Esophagus squamous epithelium (tissue), 5 donors: ENCODE measurements at regions not wholly inside any gene's neighbourhood (a gene's known extent, or its start where the extent isn't known, plus 50 kb on each side); places are given as distances from the start of the nearest gene placed in this dataset.

Experiments
- DNase-seq: peaks from one replicate; lab custom pipeline; 2025; lab: John Stamatoyannopoulos, UW
- H3K27ac ChIP-seq, 4 donors: fragments of 200-600 bp; sonication (generic); one replicate each; pipeline ENCODE4 v1.5.1; 2016 to 2019; ENCODE audit warnings: mild to moderate bottlenecking in 1 of 4
- H3K27me3 ChIP-seq, 4 donors: fragments of 200-600 bp; sonication (generic); 1 replicate in 3 of 4; 2 replicates in 1 of 4; pipeline versions ENCODE4 v1.5.1 to v1.6.0; 2017 to 2021; ENCODE audit warnings: antibody characterized with exemption in 1 of 4
- H3K36me3 ChIP-seq, 3 donors: fragments of 200-600 bp; sonication (generic); one replicate each; pipeline ENCODE4 v1.5.1; 2016 to 2019
- H3K4me1 ChIP-seq, 3 donors: fragments of 200-600 bp; sonication (generic); one replicate each; pipeline ENCODE4 v1.5.1; 2017 to 2019
- H3K4me3 ChIP-seq, 4 donors: fragments of 200-600 bp; sonication (generic); 1 replicate in 3 of 4; 2 replicates in 1 of 4; pipeline ENCODE4 v1.5.1; 2016 to 2019; ENCODE audit warnings: mild to moderate bottlenecking in 2 of 4, moderate library complexity in 1 of 4
- H3K9me3 ChIP-seq, 3 donors: fragments of 200-600 bp; sonication (generic); one replicate each; pipeline ENCODE4 v1.5.1; 2016 to 2019
- CTCF ChIP-seq, 6 experiments: fragments of 450-650 bp in 4 of 6; fragments of 200-600 bp in 2 of 6; sonication (generic) in 2 of 6; IDR thresholded peaks; one replicate each; pipeline ENCODE4 v1.5.1; 2016 to 2019; ENCODE audit warnings: antibody characterized with exemption in 6 of 6, mild to moderate bottlenecking in 4 of 6, moderate library complexity in 4 of 6
- POLR2A ChIP-seq, 4 donors: fragments of 450-650 bp; IDR thresholded peaks; one replicate each; pipeline ENCODE4 v1.6.1; 2017; ENCODE audit warnings: antibody characterized with exemption in 4 of 4, mild to moderate bottlenecking in 4 of 4, moderate library complexity in 3 of 4
- WGBS, 2 donors: methylation state at CpG; one replicate each; pipeline ENCODE4 v1.1.5; 2018; 5-methylcytosine and 5-hydroxymethylcytosine counted together
- intact Hi-C: fragments of 100-400 bp; cut with DNase I; formaldehyde crosslinking; loops from one replicate; pipeline ENCODE4 v1.15.0; 2022
- donor health status: DM: yes; HTN: yes; CAD: no.

GRCh38 chr6:124877468-124877867, 84.8 kb upstream of the RNF217 start:
- H3K9me3 ChIP-seq = no peaks in the 10 kb centered on the region
- H3K4me1 ChIP-seq = peaks cover 9 to 12% (median 9%) of the 10 kb centered on the region in 3 donors
- no peak overlapping the region for H3K4me3 ChIP-seq
- intact Hi-C loops = no loop called here
- H3K27me3 ChIP-seq = no peaks in the 10 kb centered on the region
- TF ChIP-seq CTCF (IDR thresholded peaks at IDR 0.05) = no peak
- TF ChIP-seq POLR2A (IDR thresholded peaks at IDR 0.05) = no peak
- H3K36me3 ChIP-seq = no peaks in the 10 kb centered on the region
- 62 to 81% methylated on average over 2 to 3 of the region's 3 CpGs for WGBS, 2 donors
- no peak for DNase-seq
- no peak overlapping the region for H3K27ac ChIP-seq

- no peak for DNase-seq
- H3K27me3 ChIP-seq = no peaks in the 10 kb centered on the region
- TF ChIP-seq CTCF (IDR thresholded peaks at IDR 0.05) (no peak), POLR2A (IDR thresholded peaks at IDR 0.05) (no peak)
- H3K9me3 ChIP-seq = no peaks in the 10 kb centered on the region
- H3K4me1 ChIP-seq = peaks cover 12 to 25% (median 14%) of the 10 kb centered on the region in 3 donors
- no peak overlapping the region for H3K4me3 ChIP-seq
- no peak overlapping the region for H3K27ac ChIP-seq
- 61 to 89% methylated on average over 2 to 4 of the region's 4 CpGs for WGBS, 2 donors
- intact Hi-C loops = no loop called here
- H3K36me3 ChIP-seq = no peaks in the 10 kb centered on the region
Measured at GRCh38 chr6:124879110-124879991, 82.9 kb upstream of the RNF217 start.

- TF ChIP-seq CTCF (IDR thresholded peaks at IDR 0.05) = no peak
- no peak for TF ChIP-seq POLR2A (IDR thresholded peaks at IDR 0.05)
- no peak for DNase-seq
- no peak overlapping the region for H3K4me3 ChIP-seq
- no peaks in the 10 kb centered on the region for H3K9me3 ChIP-seq
- no peaks in the 10 kb centered on the region for H3K27me3 ChIP-seq
- H3K27ac ChIP-seq = no peak overlapping the region
- intact Hi-C loops = no loop called here
- no peaks in the 10 kb centered on the region for H3K36me3 ChIP-seq
- WGBS, 2 donors = 73 to 100% methylated on average over 1 of the region's 2 CpGs
- peaks cover 12 to 25% (median 14%) of the 10 kb centered on the region in 3 donors for H3K4me1 ChIP-seq
Measured at GRCh38 chr6:124879992-124880355, 82.3 kb upstream of the RNF217 start.

- H3K36me3 ChIP-seq = no peaks in the 10 kb centered on the region
- no peaks in the 10 kb centered on the region for H3K9me3 ChIP-seq
- DNase-seq = no peak
- peaks cover 12 to 25% (median 14%) of the 10 kb centered on the region in 3 donors for H3K4me1 ChIP-seq
- no peak overlapping the region for H3K4me3 ChIP-seq
- TF ChIP-seq POLR2A (IDR thresholded peaks at IDR 0.05) (no peak), CTCF (IDR thresholded peaks at IDR 0.05) (no peak)
- intact Hi-C loops = no loop called here
- peak overlapping the region in 3 of 4 donors; percentile 33 to 60 (median 43) for H3K27ac ChIP-seq
- WGBS, 2 donors = 15 to 20% methylated on average over 2 to 4 of the region's 4 CpGs
- H3K27me3 ChIP-seq = no peaks in the 10 kb centered on the region
Measured at GRCh38 chr6:124881898-124882578, 80.2 kb upstream of the RNF217 start.
